ENCODE measurements at regions not wholly inside any gene's neighbourhood (a gene's known extent, or its start where the extent isn't known, plus 50 kb on each side); places are given as distances from the start of the nearest gene placed in this dataset.
A peak's percentile ranks its signal among the peaks of the same experiment; 100 is the strongest.

DNA sequence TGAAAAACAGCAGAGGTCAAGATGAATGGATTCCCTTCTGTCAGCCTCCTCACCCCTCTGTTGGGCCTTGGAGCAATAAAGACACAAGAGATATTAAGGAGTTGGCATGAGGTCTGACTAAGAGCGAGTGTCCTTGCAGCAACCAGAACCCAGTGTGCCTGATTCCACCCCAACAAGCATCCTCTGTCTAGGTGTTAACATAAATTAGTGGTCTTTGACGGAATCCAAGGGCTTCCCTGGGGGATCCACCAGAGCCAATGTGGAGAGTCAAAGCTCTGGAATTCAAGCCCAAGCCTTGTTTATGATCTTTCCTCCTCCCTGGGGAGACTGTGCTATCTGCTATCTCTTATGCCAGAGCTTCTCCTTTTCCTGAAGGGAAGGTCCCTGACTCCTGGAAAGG, 128.1 kb upstream of the SMIM23 start:
- no peak for DNase-seq

DNA sequence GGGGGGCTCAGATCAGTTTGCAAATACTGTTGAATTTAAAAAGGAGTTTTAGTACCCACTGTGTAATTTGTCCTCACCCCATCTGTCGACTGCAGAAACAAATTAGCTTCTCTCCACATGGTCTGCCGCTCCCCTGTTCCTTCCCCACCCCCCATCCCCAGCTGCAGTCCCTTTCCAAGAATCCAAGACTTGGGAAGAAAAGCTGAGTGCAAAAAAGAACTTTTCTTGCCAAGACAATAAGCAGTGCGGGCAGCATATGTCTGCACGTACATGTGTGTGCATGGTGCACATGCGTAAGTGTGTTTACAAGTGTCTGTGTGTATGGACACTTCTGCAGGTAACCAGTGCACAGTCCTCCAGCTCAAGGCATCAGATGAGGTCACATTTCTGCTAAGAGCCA, 125.7 kb upstream of the SMIM23 start:
- DNase-seq = peak; percentile 44

GRCh38 chr5:171660434-171660833, 125.2 kb upstream of the SMIM23 start:
- DNase-seq = peak; percentile 38

- no peak for DNase-seq
Observed at GRCh38 chr5:171661143-171661542, 124.5 kb upstream of the SMIM23 start.

- no peak for DNase-seq
Observed at GRCh38 chr5:171663311-171664085, 122.1 kb upstream of the SMIM23 start.

DNA sequence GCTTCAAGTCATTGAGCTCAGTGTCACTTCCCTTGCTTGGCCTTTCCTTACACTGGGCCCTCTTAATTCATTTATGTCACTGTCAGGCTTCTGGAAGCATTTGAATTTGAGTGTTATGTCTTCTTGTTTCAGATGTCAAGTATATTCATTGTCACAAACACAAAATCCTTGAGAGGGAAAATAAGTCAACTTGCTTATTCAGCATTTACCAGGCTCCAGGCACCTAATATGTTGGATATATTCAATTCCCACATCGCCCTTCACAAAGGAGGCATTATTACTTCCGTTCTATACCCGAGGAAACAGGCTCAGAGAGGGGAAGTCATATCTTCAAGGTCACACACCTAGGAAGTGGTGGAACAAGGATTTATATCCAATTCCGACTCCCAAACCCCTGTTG, 121.1 kb upstream of the SMIM23 start:
- no peak for DNase-seq

DNA sequence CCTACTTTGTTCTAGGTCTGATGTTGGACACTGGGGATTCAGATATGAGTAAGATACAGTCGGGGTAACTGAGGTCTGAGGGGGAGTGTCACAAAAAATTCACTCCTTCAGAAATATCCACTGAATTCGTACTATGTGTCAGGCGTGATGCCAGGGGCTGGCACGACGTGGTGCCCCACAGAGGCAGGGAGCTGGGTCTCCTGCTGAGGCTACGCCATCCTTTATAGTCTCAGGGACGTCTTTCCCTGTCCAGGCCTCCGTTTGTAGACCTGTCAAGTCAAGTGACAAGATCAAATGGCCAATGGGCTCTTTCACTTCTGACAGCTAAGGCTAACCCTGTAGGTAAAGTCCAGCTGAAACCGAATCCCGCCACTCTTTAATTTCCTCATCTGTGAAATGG, 118.8 kb upstream of the SMIM23 start:
- DNase-seq = peak; percentile 43

GRCh38 chr5:171667341-171668096, 118.1 kb upstream of the SMIM23 start:
- peak; percentile 97 for DNase-seq

DNA sequence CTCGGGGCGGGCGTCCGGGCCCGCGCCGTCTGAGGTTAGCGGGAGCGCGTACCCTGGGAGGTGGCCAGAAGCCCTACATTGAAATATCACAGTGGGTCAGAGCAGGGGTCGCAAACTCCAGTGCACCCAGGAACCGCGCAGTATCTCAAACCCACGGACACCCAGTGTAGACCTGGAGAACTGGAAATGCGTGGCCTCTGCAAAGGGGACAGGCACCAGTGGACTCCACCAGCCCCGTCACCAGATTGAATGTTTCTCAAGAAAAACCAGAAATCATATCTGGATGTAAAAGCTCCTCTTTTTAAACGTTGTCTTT, 117.6 kb upstream of the SMIM23 start:
- no peak for DNase-seq

GRCh38 chr5:171669571-171669970, 116.0 kb upstream of the SMIM23 start:
- DNase-seq = no peak

GRCh38 chr5:171672556-171672955, 113.1 kb upstream of the SMIM23 start:
- no peak for DNase-seq

DNA sequence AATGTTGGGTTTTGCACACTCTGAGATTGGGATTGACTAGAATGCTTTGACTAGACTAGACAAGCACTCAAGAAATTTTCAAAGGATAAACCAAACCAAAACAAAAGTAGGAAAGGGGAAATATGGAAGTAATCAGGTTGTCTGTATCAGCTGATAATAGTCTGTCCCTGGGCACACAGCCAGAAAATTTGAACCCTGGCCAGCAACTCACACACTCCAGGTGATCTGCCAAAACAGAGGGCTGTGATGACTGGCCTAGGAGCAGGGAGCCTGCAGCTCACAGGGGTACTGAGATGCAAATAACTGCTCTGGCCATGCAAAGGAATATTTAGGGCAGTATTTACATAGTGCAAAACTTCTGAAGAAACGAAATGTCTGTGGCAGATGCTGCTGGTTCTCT, 112.3 kb upstream of the SMIM23 start:
- no peak for DNase-seq

DNA sequence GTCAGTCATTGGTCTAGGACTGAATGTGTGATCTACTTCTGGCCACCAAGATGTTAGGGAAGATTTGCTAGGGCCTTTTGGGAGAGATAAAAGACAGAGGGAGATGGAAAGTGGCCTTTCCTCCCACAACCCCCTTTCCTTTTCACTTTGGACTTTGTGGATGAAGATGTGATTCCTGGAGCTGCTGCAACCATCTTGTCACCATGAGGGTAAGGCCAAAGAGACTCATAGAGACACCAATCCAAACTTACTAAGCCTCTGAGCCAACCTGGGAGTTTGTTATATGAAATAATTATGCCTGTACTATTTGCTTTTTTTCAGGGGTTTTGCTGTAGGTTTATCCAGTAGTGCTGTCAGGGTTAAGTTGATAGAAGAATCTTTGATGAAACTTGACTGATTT, 111.8 kb upstream of the SMIM23 start:
- DNase-seq = no peak

- no peak for DNase-seq
Observed at GRCh38 chr5:171675511-171675910, 110.1 kb upstream of the SMIM23 start.

DNA sequence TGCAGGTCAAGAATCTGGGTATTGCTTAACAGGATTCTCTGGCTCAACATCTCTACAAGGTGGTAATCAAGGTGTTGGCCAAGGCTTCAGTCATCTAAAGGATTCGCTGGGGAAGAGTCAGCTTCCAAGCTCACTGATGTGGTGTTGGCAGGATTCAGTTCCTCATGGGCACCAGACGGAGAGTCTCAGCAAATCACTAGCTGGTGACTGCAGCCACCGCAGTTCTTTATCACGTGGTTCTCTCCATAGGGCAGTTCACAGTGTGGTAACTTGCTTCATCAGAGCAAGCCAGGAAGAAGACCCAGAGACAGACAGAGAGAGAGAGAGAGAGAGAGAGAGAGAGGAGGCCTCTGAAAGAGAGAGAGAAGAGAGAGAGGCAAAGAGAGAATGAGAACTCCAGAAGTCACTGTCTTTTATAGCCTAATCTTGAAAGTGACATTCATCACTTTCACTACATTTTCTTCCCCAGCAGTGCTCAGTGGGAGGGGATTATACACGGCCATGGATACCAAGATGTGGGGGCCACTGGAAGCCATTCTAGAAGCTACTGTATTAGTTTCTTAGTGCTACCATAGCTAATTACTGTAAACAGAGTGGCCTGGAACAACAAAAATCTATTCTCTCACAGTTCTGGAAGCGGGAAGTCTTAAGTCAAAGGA, 109.2 kb upstream of the SMIM23 start:
- peak; percentile 35 for DNase-seq

GRCh38 chr5:171678646-171679045, 107.0 kb upstream of the SMIM23 start:
- DNase-seq = peak; percentile 86

GRCh38 chr5:171680485-171680884, 105.1 kb upstream of the SMIM23 start:
- peak; percentile 40 for DNase-seq

- DNase-seq = peak; percentile 24
Observed at GRCh38 chr5:171681061-171681460, 104.6 kb upstream of the SMIM23 start.

DNA sequence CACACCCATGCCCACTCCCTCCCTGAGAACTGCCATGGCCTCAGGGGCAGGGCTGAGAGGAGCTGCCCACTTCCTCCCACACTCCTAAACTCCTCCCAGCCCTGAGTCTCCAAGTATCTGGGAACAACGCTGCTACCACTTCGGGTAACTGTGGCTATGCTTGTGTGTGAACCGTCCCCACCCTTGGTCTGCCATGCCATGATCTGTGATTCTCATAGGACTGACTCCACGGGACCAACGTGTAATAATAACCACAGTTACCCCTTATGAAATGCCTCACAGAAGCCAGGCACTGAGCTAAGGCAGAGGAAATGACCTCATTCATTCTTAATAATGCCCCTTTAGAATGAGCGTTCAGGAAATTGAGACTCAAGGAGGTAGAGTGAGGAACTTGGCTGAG, 103.9 kb upstream of the SMIM23 start:
- no peak for DNase-seq

DNA sequence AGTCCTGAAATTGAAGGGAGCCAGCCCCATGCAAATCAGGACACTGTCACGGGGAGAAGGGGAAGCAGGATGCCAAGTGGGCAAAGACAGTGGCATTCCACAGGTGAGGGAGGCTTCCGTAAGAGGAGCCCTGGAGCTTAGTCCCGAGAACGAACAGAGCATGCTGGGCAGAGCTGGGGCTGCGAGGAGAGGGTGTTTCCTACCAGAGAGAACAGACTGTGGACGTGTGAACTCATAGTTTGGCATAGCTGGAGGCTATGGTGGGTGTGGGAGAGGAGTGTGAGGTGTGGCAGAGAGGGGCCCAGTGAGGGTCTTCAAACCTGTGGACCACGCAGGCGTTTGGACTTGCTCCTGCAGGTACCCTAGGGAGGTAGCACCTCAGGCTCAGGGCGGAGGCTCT, 102.8 kb upstream of the SMIM23 start:
- DNase-seq = no peak

DNA sequence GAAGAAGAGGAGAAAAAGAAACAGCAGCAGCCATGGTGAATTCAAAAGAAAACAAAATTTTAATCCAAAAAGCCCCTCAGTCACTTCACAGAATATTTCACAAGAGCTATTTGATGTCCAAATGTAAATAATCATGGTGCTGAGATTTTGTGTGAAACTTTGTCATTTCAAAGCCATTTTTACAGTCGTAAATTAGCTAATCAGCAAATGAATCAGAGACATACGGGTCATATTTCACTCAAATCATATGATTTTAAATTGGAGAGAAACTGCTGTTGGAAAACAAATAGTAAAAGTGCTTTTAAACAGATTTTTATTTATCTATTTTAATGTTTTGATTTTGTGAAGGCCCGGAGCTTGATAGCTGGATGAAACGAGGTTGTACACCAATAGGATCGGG, 101.4 kb upstream of the SMIM23 start:
- no peak for DNase-seq

- no peak for DNase-seq
Observed at GRCh38 chr5:171688696-171689495, 96.7 kb upstream of the SMIM23 start.

DNA sequence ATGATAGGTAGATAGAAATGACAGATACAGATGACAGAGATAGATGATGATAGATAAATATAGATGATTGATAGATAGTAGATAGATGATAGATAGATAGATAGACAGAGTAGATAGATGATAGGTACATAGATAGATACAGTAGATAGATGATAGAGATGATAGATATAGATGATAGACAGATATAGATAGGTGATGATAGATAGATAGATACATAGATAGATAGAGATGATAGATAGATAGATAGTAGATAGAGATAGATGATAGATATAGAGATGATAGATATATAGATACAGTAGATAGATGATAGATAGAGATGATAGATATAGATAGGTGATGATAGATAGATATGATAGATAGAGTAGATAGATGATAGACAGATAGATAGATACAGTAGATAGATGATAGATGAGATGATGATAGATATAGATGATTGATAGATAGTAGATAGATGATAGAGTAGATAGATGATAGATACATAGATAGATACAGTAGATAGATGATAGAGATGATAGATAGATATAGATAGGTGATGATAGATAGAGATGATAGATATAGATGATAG, 95.7 kb upstream of the SMIM23 start:
- no peak for DNase-seq
